Muscle of arm (tissue), 1 donor: ENCODE measurements at regions not wholly inside any gene's neighbourhood (a gene's known extent, or its start where the extent isn't known, plus 50 kb on each side); places are given as distances from the start of the nearest gene placed in this dataset.
A peak's percentile ranks its signal among the peaks of the same experiment; 100 is the strongest.

Experiments
- DNase-seq: peaks from one replicate; pipeline ENCODE4 v3.0.0-alpha.2; 2013

- no peak for DNase-seq
Observed at GRCh38 chr13:105928048-105928447, 607.4 kb downstream of the EFNB2 start.

GRCh38 chr13:105925496-105925895 is 610.0 kb downstream of the EFNB2 start:
- no peak for DNase-seq

GRCh38 chr13:105921711-105922110 is 613.8 kb downstream of the EFNB2 start:
- no peak for DNase-seq

GRCh38 chr13:105920370-105920769 is 615.1 kb downstream of the EFNB2 start:
- no peak for DNase-seq

- no peak for DNase-seq
Observed at GRCh38 chr13:105918842-105919741, 616.4 kb downstream of the EFNB2 start.

- DNase-seq, result peak; percentile 66
Observed at GRCh38 chr13:105915146-105915850, 620.2 kb downstream of the EFNB2 start.

- DNase-seq, result peak; percentile 75
Observed at GRCh38 chr13:105914291-105915036, 621.0 kb downstream of the EFNB2 start.

- no peak for DNase-seq
Observed at GRCh38 chr13:105908586-105908985, 626.9 kb downstream of the EFNB2 start.

GRCh38 chr13:105907319-105908019 is 628.0 kb downstream of the EFNB2 start:
- no peak for DNase-seq

GRCh38 chr13:105906746-105907145 is 628.7 kb downstream of the EFNB2 start:
- DNase-seq, result no peak

- no peak for DNase-seq
Observed at GRCh38 chr13:105904034-105904742, 631.3 kb downstream of the EFNB2 start.

- DNase-seq, result no peak
Observed at GRCh38 chr13:105902396-105902795, 633.1 kb downstream of the EFNB2 start.

- DNase-seq, result no peak
Observed at GRCh38 chr13:105897575-105897974, 637.9 kb downstream of the EFNB2 start.

GRCh38 chr13:105894697-105895096 is 640.8 kb downstream of the EFNB2 start:
- no peak for DNase-seq

GRCh38 chr13:105890509-105890908 is 645.0 kb downstream of the EFNB2 start:
- DNase-seq, result no peak

- DNase-seq, result peak; percentile 7
Observed at GRCh38 chr13:105878119-105878700, 657.3 kb downstream of the EFNB2 start.

GRCh38 chr13:105874814-105875213 is 660.6 kb downstream of the EFNB2 start:
- no peak for DNase-seq

GRCh38 chr13:105871768-105872167 is 663.7 kb downstream of the EFNB2 start:
- DNase-seq, result no peak

GRCh38 chr13:105871326-105871725 is 664.1 kb downstream of the EFNB2 start:
- no peak for DNase-seq

GRCh38 chr13:105863300-105863920 is 672.1 kb downstream of the EFNB2 start:
- no peak for DNase-seq
